Peyer's patch (tissue), 4 donors: ENCODE measurements at regions not wholly inside any gene's neighbourhood (a gene's known extent, or its start where the extent isn't known, plus 50 kb on each side); places are given as distances from the start of the nearest gene placed in this dataset.

ENCODE experiments used
- DNase-seq, 3 donors: peaks; one replicate each; pipeline ENCODE4 v3.0.0-alpha.2; 2017 to 2019
- H3K27ac ChIP-seq, 4 donors: fragments of 200-600 bp; sonication (generic); one replicate each; pipeline ENCODE4 v1.5.1; 2016 to 2019
- H3K27me3 ChIP-seq, 2 donors: fragments of 200-600 bp; sonication (generic); one replicate each; pipeline ENCODE4 v1.5.1; 2019
- H3K36me3 ChIP-seq, 3 donors: fragments of 200-600 bp; sonication (generic); one replicate each; pipeline ENCODE4 v1.5.1; 2016 to 2019
- H3K4me1 ChIP-seq, 4 donors: fragments of 200-600 bp; sonication (generic); one replicate each; pipeline ENCODE4 v1.5.1; 2016 to 2019
- H3K4me3 ChIP-seq, 4 donors: fragments of 200-600 bp; sonication (generic); 1 replicate in 3 of 4; 2 replicates in 1 of 4; pipeline ENCODE4 v1.5.1; 2016 to 2019; ENCODE audit warnings: mild to moderate bottlenecking in 1 of 4
- H3K9me3 ChIP-seq, 4 donors: fragments of 200-600 bp; sonication (generic); one replicate each; pipeline ENCODE4 v1.5.1; 2016 to 2019; ENCODE audit warnings: mild to moderate bottlenecking in 1 of 4
- CTCF ChIP-seq, 6 experiments: fragments of 450-650 bp in 4 of 6; fragments of 200-600 bp in 2 of 6; sonication (generic) in 1 of 6; IDR thresholded peaks; one replicate each; pipeline ENCODE4 v1.5.1; 2017 to 2019; ENCODE audit warnings: antibody characterized with exemption in 6 of 6, mild to moderate bottlenecking in 3 of 6, moderate library complexity in 1 of 6
- POLR2A ChIP-seq, 2 donors: fragments of 450-650 bp; IDR thresholded peaks; one replicate each; pipeline ENCODE4 v1.5.1; 2017; ENCODE audit warnings: antibody characterized with exemption in 2 of 2, mild to moderate bottlenecking in 2 of 2, moderate library complexity in 2 of 2

GRCh38 chr13:82560889-82561288 lies 1321.4 kb downstream of the SLITRK1 start:
- Histone ChIP-seq H3K27ac (no peak overlapping the region), H3K27me3 (no peaks in the 10 kb centered on the region), H3K9me3 (no peaks in the 10 kb centered on the region), H3K4me3 (no peak overlapping the region), H3K36me3 (no peaks in the 10 kb centered on the region), H3K4me1 (no peaks in the 10 kb centered on the region)
- no peak for TF ChIP-seq POLR2A (IDR thresholded peaks at IDR 0.05)
- no peak for TF ChIP-seq CTCF (IDR thresholded peaks at IDR 0.05)
- DNase-seq: no peak

GRCh38 chr13:82522872-82523271 lies 1359.4 kb downstream of the SLITRK1 start:
- Histone ChIP-seq H3K4me1 (no peaks in the 10 kb centered on the region), H3K9me3 (no peaks in the 10 kb centered on the region), H3K36me3 (no peaks in the 10 kb centered on the region), H3K27me3 (no peaks in the 10 kb centered on the region), H3K27ac (no peak overlapping the region), H3K4me3 (no peak overlapping the region)
- DNase-seq: no peak
- TF ChIP-seq POLR2A (IDR thresholded peaks at IDR 0.05) (no peak), CTCF (IDR thresholded peaks at IDR 0.05) (no peak)

- no peaks in the 10 kb centered on the region for H3K36me3 ChIP-seq
- no peak overlapping the region for H3K4me3 ChIP-seq
- H3K9me3 ChIP-seq: no peaks in the 10 kb centered on the region
- TF ChIP-seq CTCF (IDR thresholded peaks at IDR 0.05) (no peak), POLR2A (IDR thresholded peaks at IDR 0.05) (no peak)
- H3K27me3 ChIP-seq: no peaks in the 10 kb centered on the region
- no peak overlapping the region for H3K27ac ChIP-seq
- no peaks in the 10 kb centered on the region for H3K4me1 ChIP-seq
- no peak for DNase-seq
These were observed 1375.4 kb downstream of the SLITRK1 start for GRCh38 chr13:82506805-82507414.

- H3K9me3 ChIP-seq: no peaks in the 10 kb centered on the region
- no peaks in the 10 kb centered on the region for H3K36me3 ChIP-seq
- no peaks in the 10 kb centered on the region for H3K4me1 ChIP-seq
- no peak for DNase-seq
- no peak overlapping the region for H3K27ac ChIP-seq
- TF ChIP-seq POLR2A (IDR thresholded peaks at IDR 0.05): no peak
- no peak for TF ChIP-seq CTCF (IDR thresholded peaks at IDR 0.05)
- H3K4me3 ChIP-seq: no peak overlapping the region
- no peaks in the 10 kb centered on the region for H3K27me3 ChIP-seq
These were observed 1380.4 kb downstream of the SLITRK1 start for GRCh38 chr13:82501834-82502233.

GRCh38 chr13:82480415-82480814 lies 1401.9 kb downstream of the SLITRK1 start:
- H3K9me3 ChIP-seq: no peaks in the 10 kb centered on the region
- no peaks in the 10 kb centered on the region for H3K4me1 ChIP-seq
- no peak overlapping the region for H3K27ac ChIP-seq
- no peaks in the 10 kb centered on the region for H3K27me3 ChIP-seq
- no peak for DNase-seq
- TF ChIP-seq POLR2A (IDR thresholded peaks at IDR 0.05) (no peak), CTCF (IDR thresholded peaks at IDR 0.05) (no peak)
- no peak overlapping the region for H3K4me3 ChIP-seq
- H3K36me3 ChIP-seq: no peaks in the 10 kb centered on the region

GRCh38 chr13:82477436-82477835 lies 1404.8 kb downstream of the SLITRK1 start:
- no peak for TF ChIP-seq CTCF (IDR thresholded peaks at IDR 0.05)
- no peak for TF ChIP-seq POLR2A (IDR thresholded peaks at IDR 0.05)
- H3K9me3 ChIP-seq: no peaks in the 10 kb centered on the region
- no peak for DNase-seq
- H3K27ac ChIP-seq: no peak overlapping the region
- H3K27me3 ChIP-seq: no peaks in the 10 kb centered on the region
- H3K36me3 ChIP-seq: no peaks in the 10 kb centered on the region
- no peaks in the 10 kb centered on the region for H3K4me1 ChIP-seq
- no peak overlapping the region for H3K4me3 ChIP-seq
